HL-60 (cell line): ENCODE measurements at regions not wholly inside any gene's neighbourhood (a gene's known extent, or its start where the extent isn't known, plus 50 kb on each side); places are given as distances from the start of the nearest gene placed in this dataset.

Experiments used
- GABPA ChIP-seq: IDR thresholded peaks from 2 replicates; pipeline ENCODE4 v1.6.1; 2012; ENCODE audit warnings: low read depth
- POLR2AphosphoS5 ChIP-seq: IDR thresholded peaks from 2 replicates; pipeline ENCODE4 v1.6.1; 2012; ENCODE audit warnings: low read depth
- SPI1 ChIP-seq: IDR thresholded peaks from 2 replicates; pipeline ENCODE4 v1.6.1; 2012; ENCODE audit warnings: low read depth, mild to moderate bottlenecking, borderline replicate concordance
- TF ChIP-seq, protein P1 (sequence below): IDR thresholded peaks from one replicate; pipeline ENCODE4 v1.5.1; 2011; ENCODE audit warnings: low read length, control low read depth, inconsistent platforms; ENCODE audit not compliant: insufficient read depth
- TF ChIP-seq, protein P2 (sequence below): IDR thresholded peaks from 2 replicates; pipeline ENCODE4 v1.6.1; 2012; ENCODE audit warnings: low read depth; ENCODE audit not compliant: insufficient replicate concordance

DNA sequence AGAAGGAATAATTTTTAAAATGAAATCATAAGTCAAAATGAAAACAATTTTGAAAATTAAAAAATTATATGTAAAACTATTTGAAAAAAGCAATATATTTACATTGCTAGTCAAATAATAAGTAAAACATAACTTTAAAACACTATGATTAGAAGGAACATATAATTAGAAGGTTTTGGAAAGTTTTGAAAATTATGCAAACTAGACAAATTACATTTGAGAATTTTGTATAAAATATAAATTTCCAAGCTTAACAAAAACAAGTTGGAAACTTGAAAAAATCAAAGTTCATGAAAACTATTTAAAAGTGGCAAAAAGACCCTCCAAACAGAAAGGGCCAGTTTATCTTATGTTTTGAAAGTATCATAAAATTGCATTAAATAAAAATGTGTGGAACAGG, 67.6 kb upstream of the TLL1 start:
- TF ChIP-seq, protein P1, sequence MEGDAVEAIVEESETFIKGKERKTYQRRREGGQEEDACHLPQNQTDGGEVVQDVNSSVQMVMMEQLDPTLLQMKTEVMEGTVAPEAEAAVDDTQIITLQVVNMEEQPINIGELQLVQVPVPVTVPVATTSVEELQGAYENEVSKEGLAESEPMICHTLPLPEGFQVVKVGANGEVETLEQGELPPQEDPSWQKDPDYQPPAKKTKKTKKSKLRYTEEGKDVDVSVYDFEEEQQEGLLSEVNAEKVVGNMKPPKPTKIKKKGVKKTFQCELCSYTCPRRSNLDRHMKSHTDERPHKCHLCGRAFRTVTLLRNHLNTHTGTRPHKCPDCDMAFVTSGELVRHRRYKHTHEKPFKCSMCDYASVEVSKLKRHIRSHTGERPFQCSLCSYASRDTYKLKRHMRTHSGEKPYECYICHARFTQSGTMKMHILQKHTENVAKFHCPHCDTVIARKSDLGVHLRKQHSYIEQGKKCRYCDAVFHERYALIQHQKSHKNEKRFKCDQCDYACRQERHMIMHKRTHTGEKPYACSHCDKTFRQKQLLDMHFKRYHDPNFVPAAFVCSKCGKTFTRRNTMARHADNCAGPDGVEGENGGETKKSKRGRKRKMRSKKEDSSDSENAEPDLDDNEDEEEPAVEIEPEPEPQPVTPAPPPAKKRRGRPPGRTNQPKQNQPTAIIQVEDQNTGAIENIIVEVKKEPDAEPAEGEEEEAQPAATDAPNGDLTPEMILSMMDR = no peak
- TF ChIP-seq POLR2AphosphoS5 = no peak
- no peak for TF ChIP-seq GABPA
- TF ChIP-seq, protein P2, sequence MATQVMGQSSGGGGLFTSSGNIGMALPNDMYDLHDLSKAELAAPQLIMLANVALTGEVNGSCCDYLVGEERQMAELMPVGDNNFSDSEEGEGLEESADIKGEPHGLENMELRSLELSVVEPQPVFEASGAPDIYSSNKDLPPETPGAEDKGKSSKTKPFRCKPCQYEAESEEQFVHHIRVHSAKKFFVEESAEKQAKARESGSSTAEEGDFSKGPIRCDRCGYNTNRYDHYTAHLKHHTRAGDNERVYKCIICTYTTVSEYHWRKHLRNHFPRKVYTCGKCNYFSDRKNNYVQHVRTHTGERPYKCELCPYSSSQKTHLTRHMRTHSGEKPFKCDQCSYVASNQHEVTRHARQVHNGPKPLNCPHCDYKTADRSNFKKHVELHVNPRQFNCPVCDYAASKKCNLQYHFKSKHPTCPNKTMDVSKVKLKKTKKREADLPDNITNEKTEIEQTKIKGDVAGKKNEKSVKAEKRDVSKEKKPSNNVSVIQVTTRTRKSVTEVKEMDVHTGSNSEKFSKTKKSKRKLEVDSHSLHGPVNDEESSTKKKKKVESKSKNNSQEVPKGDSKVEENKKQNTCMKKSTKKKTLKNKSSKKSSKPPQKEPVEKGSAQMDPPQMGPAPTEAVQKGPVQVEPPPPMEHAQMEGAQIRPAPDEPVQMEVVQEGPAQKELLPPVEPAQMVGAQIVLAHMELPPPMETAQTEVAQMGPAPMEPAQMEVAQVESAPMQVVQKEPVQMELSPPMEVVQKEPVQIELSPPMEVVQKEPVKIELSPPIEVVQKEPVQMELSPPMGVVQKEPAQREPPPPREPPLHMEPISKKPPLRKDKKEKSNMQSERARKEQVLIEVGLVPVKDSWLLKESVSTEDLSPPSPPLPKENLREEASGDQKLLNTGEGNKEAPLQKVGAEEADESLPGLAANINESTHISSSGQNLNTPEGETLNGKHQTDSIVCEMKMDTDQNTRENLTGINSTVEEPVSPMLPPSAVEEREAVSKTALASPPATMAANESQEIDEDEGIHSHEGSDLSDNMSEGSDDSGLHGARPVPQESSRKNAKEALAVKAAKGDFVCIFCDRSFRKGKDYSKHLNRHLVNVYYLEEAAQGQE = no peak
- TF ChIP-seq SPI1 = no peak
